NCI-H82 treated with DMSO at 0.1 percent for 48 hours (cell line): ENCODE measurements at regions not wholly inside any gene's neighbourhood (a gene's known extent, or its start where the extent isn't known, plus 50 kb on each side); places are given as distances from the start of the nearest gene placed in this dataset.
A peak's percentile ranks its signal among the peaks of the same experiment; 100 is the strongest.

ENCODE experiments used
- DNase-seq: peaks from one replicate; lab custom pipeline; 2025; ENCODE audit not compliant: unreplicated experiment; lab: John Stamatoyannopoulos, UW

GRCh38 chrX:39741904-39742303 lies 355.9 kb downstream of the BCOR start:
- DNase-seq: no peak

GRCh38 chrX:39745818-39746217 lies 351.9 kb downstream of the BCOR start:
- no peak for DNase-seq

GRCh38 chrX:39749135-39749534 lies 348.6 kb downstream of the BCOR start:
- DNase-seq: no peak

GRCh38 chrX:39749728-39750127 lies 348.0 kb downstream of the BCOR start:
- DNase-seq: no peak

GRCh38 chrX:39750256-39750790 lies 347.4 kb downstream of the BCOR start:
- DNase-seq: no peak

- no peak for DNase-seq
Measured at GRCh38 chrX:39750848-39751247, 346.9 kb downstream of the BCOR start.

GRCh38 chrX:39752815-39753214 lies 344.9 kb downstream of the BCOR start:
- no peak for DNase-seq

- no peak for DNase-seq
Measured at GRCh38 chrX:39753293-39753996, 344.3 kb downstream of the BCOR start.

GRCh38 chrX:39755143-39756032 lies 342.4 kb downstream of the BCOR start:
- no peak for DNase-seq

- no peak for DNase-seq
Measured at GRCh38 chrX:39756086-39756883, 341.5 kb downstream of the BCOR start.

GRCh38 chrX:39757971-39758370 lies 339.8 kb downstream of the BCOR start:
- no peak for DNase-seq

- DNase-seq: no peak
Measured at GRCh38 chrX:39758791-39759525, 338.8 kb downstream of the BCOR start.

GRCh38 chrX:39759526-39760224 lies 338.1 kb downstream of the BCOR start:
- DNase-seq: no peak

GRCh38 chrX:39760930-39761329 lies 336.8 kb downstream of the BCOR start:
- DNase-seq: no peak

GRCh38 chrX:39762266-39762841 lies 335.4 kb downstream of the BCOR start:
- DNase-seq: no peak

GRCh38 chrX:39764441-39764914 lies 333.3 kb downstream of the BCOR start:
- peak; percentile 67 for DNase-seq

GRCh38 chrX:39765327-39765726 lies 332.4 kb downstream of the BCOR start:
- DNase-seq: no peak

- no peak for DNase-seq
Measured at GRCh38 chrX:39766085-39766726, 331.6 kb downstream of the BCOR start.

GRCh38 chrX:39766855-39767254 lies 330.9 kb downstream of the BCOR start:
- no peak for DNase-seq
